ENCODE measurements at regions not wholly inside any gene's neighbourhood (a gene's known extent, or its start where the extent isn't known, plus 50 kb on each side); places are given as distances from the start of the nearest gene placed in this dataset.

DNA sequence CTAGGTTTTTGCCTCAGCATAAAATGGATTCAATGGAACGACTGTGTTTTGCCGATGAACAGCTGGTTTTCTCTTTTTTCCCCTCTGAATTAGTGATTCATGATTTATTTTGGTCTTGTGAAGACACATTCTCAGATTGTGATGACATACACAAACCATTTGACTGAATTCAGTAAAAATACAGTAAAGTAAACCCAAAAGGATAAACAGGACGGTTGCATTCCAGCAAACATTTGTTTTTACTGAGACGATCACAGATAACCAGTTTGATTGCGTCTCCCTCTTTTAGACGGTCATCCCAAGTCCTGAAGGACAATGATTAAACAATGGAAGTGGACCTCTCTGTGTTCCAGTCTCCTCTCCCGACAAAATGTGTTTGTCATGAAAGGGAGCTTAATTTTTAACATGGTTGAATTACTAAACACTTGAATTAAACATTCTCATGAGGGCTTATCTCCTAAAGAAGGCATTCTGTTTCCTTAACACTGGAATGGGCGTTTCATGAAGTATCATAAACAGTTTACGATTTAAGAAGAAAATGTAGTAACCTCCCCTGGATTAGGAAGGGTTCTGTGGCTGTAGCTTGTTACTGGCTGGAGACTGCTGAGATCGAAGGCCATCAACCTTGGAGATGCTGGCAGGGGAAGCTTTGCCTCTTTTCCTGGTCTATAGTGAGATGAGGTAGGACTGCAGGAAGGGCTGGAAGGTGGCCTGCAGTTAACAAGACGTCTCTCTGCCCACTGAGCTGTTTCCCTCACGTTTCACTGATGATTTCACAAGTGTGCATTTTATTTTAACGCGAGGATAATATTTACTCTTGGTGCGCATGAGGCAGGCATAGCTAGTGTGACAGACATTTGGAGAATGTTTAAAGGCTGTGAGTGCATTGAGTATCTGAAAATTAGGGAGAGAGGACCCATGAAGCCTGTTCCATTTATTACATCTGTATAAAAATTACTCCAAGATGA lies 457.9 kb downstream of the FGF9 start:
- DNase-seq (ENCODE audit: low read depth): no peak

GRCh38 chr13:22130254-22130653 lies 459.4 kb downstream of the FGF9 start:
- DNase-seq (ENCODE audit: low read depth): no peak

- no peak for DNase-seq (ENCODE audit: low read depth)
These were observed 463.4 kb downstream of the FGF9 start for GRCh38 chr13:22134261-22134660.

GRCh38 chr13:22135446-22135845 lies 464.6 kb downstream of the FGF9 start:
- no peak for DNase-seq (ENCODE audit: low read depth)

DNA sequence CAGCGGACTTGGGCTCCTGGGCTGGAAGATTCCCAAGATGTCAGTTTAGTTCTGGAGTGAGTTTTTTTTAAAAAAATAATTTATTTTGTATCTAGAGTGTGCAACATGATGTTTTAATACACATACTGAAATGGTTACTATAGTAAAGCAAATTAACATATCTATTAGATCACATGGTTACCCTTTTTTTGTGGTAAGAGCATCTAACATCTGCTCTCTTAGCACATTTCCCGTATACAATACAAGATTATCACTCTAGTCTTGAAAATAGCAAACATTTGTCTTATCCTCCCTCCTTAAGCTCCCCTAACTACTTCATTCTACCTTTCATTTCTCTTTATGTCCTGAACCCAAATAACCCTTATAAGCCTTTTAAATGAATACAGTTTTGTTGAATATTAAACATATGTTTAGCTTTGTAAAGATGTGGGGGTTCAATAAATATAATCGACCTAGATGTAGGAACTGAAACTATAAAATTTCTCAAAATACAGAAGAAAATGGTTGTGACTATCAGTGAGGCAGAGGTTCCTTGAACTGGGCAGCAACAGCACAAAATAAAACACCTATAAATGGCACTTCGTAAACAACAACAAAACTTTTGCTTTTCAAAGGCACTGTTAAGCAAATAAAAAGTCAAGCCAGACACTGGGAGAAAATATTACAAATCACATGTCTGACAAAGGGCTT lies 466.6 kb downstream of the FGF9 start:
- no peak for DNase-seq (ENCODE audit: low read depth)

GRCh38 chr13:22138947-22139346 lies 468.1 kb downstream of the FGF9 start:
- DNase-seq (ENCODE audit: low read depth): no peak

- DNase-seq (ENCODE audit: low read depth): no peak
These were observed 470.8 kb downstream of the FGF9 start for GRCh38 chr13:22141716-22142115.

DNA sequence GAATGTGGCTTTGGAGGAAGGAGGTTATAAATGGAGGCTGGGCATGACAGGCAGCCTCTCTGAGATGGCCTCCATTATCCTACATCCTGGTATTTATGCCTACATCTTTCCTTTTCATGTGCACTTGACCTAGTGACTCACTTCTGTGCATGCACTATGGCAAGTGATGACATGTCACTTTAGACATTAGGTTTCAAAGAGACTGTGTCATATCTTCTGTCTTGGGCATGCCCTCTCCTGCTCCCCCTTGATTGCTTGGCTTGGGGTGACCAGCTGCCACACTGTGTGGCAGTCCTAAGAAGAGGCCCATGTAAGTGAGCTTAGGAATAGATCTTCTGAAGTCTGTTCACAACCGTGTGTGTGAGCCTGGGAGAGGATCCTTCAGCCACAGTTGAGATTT lies 472.8 kb downstream of the FGF9 start:
- no peak for DNase-seq (ENCODE audit: low read depth)

DNA sequence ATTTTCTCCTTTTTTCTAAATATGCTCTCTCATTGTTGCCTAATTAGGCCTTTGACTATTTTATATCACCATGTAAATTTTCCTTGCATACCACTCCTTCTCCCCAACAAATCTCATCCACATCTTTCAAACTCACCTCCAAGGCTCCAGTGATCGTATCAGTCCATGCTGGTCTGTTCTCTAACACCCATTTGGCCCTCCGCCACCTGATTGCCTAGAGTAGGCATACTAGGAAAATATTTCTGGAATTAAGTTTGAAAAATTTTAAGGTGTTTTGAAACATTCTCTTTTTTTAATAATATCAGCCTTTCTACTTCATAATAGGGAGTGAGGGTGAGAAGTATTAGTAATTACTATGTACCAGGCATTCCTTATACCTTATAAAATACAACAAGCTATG lies 473.9 kb downstream of the FGF9 start:
- no peak for DNase-seq (ENCODE audit: low read depth)

DNA sequence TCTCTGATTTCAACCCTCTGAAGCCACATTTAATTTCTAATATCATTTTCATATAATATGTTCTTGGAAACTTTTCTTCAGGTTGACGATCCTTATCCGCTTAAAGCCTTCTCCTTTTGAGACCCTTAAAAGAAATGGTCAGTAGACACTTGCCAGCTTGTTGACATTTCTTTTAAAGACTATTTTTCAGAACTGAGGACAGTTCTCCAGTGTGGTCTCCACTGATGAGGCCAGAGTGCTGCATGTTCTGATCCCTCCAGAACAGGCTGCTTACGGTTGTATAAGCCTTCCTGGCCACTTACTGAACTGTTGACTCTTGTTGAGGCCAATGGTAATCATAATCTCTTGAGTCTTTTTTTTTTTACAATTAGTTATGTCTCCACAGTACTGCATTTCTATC lies 477.3 kb downstream of the FGF9 start:
- DNase-seq (ENCODE audit: low read depth): no peak

GRCh38 chr13:22152751-22153150 lies 481.9 kb downstream of the FGF9 start:
- no peak for DNase-seq (ENCODE audit: low read depth)

DNA sequence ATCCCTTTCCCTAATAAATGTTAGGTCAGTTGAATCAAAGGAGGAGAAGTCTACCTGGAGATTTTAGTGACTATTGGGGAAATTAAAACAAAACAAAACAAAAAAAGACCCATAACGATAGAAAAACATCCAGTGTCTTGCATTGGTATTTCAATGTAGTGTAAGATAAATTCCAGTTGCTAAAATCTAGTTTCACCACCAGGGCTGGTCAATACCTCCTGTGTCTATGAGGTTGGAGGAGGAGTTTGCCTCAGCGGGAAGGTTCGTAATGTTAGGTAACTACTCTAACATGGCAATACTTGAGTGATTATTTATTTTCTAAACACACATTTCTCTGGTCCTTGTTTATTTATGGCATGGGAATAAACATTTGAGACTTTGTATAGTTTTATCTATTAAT lies 483.2 kb downstream of the FGF9 start:
- no peak for DNase-seq (ENCODE audit: low read depth)

- no peak for DNase-seq (ENCODE audit: low read depth)
These were observed 491.0 kb downstream of the FGF9 start for GRCh38 chr13:22161871-22162270.

GRCh38 chr13:22162889-22163288 lies 492.0 kb downstream of the FGF9 start:
- DNase-seq (ENCODE audit: low read depth): no peak

GRCh38 chr13:22168437-22169190 lies 497.7 kb downstream of the FGF9 start:
- no peak for DNase-seq (ENCODE audit: low read depth)

- no peak for DNase-seq (ENCODE audit: low read depth)
These were observed 498.6 kb downstream of the FGF9 start for GRCh38 chr13:22169473-22169872.

- DNase-seq (ENCODE audit: low read depth): no peak
These were observed 502.7 kb downstream of the FGF9 start for GRCh38 chr13:22173610-22174009.

DNA sequence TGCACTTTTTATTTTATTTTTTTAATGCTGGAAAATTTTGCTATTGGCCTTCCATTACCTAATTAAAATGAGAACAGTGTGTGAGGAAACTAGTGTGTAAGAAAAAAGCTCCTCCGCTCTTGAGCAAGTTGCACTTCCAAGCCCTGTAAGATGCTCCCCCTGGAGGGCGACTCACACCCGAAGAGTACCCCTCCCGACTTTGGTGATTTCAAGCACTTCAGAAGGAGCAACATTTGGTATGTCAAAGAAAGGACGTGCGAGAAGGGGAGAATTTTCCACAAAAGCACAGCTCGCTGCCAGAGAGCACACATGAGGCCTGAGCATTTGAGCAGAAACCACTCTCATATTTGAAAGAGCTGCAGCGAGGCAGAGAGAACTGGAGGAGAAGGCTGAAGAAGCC lies 504.4 kb downstream of the FGF9 start:
- DNase-seq (ENCODE audit: low read depth): no peak

- DNase-seq (ENCODE audit: low read depth): no peak
These were observed 504.9 kb downstream of the FGF9 start for GRCh38 chr13:22175815-22176214.

- DNase-seq (ENCODE audit: low read depth): no peak
These were observed 506.2 kb downstream of the FGF9 start for GRCh38 chr13:22176968-22177520.

GRCh38 chr13:22178878-22179277 lies 508.0 kb downstream of the FGF9 start:
- no peak for DNase-seq (ENCODE audit: low read depth)

DNA sequence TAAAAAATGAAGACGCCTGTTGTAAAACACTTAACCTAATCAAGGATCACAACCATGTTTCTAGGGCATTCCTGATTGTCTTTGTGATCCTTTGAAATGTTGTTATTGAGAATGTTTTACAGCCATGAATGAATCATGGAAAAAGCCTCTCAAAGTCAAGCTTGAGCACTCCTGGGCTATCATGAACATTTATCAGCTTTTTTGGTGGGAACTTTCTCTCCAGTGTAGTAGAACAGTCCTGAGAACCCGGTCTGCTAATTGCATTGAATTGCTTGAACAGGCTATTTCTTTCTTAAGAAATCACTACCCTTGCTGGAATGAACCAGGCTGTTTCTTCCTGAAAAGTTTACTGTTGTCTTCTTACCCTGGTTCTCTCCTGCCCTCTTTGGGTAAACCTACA lies 516.5 kb downstream of the FGF9 start:
- no peak for DNase-seq (ENCODE audit: low read depth)
